PC-3 (cell line): ENCODE measurements at regions not wholly inside any gene's neighbourhood (a gene's known extent, or its start where the extent isn't known, plus 50 kb on each side); places are given as distances from the start of the nearest gene placed in this dataset.

Experiments used
- EZH2phosphoT487 ChIP-seq: fragments of 300-600 bp; sonication (generic); IDR thresholded peaks from 2 replicates; pipeline ENCODE4 v1.6.1; 2018; ENCODE audit warnings: mild to moderate bottlenecking, antibody characterized with exemption, low read length, borderline replicate concordance
- TF ChIP-seq, protein P1 (sequence below): fragments of 300-600 bp; sonication (generic); conservative IDR thresholded peaks from 2 replicates; pipeline ENCODE4 v1.5.1; 2017; ENCODE audit warnings: antibody characterized with exemption, low read depth, mild to moderate bottlenecking, low read length

DNA sequence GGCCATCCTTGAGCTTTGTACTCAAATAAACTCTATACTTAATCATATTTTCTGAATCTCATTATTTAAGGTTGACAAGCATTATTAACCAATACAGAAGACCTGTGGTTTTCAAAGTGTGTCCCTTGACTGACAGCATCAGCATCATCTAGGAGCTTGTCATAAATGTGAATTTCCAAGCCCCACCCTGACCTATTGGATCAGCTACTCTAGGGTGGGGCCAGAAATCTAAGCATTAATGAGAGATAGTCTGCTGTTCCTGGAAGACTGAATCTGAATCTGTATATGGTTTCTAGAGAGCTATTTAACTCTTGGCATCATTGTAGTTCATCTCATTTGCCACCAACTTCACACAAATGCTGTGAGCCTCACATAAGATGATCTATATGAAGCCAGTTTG is 86.6 kb downstream of the CD8B2 start:
- TF ChIP-seq, protein P1, sequence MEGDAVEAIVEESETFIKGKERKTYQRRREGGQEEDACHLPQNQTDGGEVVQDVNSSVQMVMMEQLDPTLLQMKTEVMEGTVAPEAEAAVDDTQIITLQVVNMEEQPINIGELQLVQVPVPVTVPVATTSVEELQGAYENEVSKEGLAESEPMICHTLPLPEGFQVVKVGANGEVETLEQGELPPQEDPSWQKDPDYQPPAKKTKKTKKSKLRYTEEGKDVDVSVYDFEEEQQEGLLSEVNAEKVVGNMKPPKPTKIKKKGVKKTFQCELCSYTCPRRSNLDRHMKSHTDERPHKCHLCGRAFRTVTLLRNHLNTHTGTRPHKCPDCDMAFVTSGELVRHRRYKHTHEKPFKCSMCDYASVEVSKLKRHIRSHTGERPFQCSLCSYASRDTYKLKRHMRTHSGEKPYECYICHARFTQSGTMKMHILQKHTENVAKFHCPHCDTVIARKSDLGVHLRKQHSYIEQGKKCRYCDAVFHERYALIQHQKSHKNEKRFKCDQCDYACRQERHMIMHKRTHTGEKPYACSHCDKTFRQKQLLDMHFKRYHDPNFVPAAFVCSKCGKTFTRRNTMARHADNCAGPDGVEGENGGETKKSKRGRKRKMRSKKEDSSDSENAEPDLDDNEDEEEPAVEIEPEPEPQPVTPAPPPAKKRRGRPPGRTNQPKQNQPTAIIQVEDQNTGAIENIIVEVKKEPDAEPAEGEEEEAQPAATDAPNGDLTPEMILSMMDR = no peak
- no peak for TF ChIP-seq EZH2phosphoT487
